PC-3 (cell line): ENCODE measurements at regions not wholly inside any gene's neighbourhood (a gene's known extent, or its start where the extent isn't known, plus 50 kb on each side); places are given as distances from the start of the nearest gene placed in this dataset.
A peak's percentile ranks its signal among the peaks of the same experiment; 100 is the strongest.

Source experiments
- ATAC-seq: fragments of 200-7000 bp; cut with Tn5 transposase; 2 replicates; pipeline ENCODE4 v1.9.1; 2020; ENCODE audit warnings: mild to moderate bottlenecking, moderate library complexity
- BruUV-seq: library from RNA; stranded (reverse); fragments of 400-500 nt; replicated peaks from 2 replicates; lab custom pipeline; 2021; lab: Mats Ljungman, UMichigan
- CTCF ChIA-PET: fragments of 300-600 bp; sonication (Branson Sonifier 250); formaldehyde crosslinking; loops from one replicate; lab custom pipeline; 2022; ENCODE audit warnings: antibody characterized with exemption; lab: Charles Lee
- POLR2A ChIA-PET: fragments of 300-600 bp; sonication (Branson Sonifier 250); formaldehyde crosslinking; loops from one replicate; lab custom pipeline; 2022; ENCODE audit warnings: antibody characterized with exemption; ENCODE audit not compliant: unreplicated experiment; lab: Charles Lee
- DNase-seq: peaks from one replicate; pipeline ENCODE4 v3.0.0-alpha.2; 2015
- H2AFZ ChIP-seq: fragments of 300-600 bp; sonication (generic); 2 replicates; pipeline ENCODE4 v1.6.0; 2016; ENCODE audit warnings: antibody characterized with exemption, low read length
- H3F3A ChIP-seq: fragments of 300-600 bp; sonication (generic); one replicate; pipeline ENCODE4 v1.6.0; 2017; ENCODE audit warnings: antibody characterized with exemption, low read length, control low read depth, mild to moderate bottlenecking; ENCODE audit not compliant: unreplicated experiment
- H3K27ac ChIP-seq: fragments of 300-600 bp; sonication (generic); 2 replicates; pipeline ENCODE4 v1.5.1; 2016; ENCODE audit warnings: mild to moderate bottlenecking, low read length
- H3K27me3 ChIP-seq: fragments of 300-600 bp; sonication (generic); 2 replicates; pipeline ENCODE4 v1.6.1; 2016; ENCODE audit warnings: low read length, mixed read lengths
- H3K36me3 ChIP-seq: fragments of 300-600 bp; sonication (generic); 2 replicates; pipeline ENCODE4 v1.6.1; 2016; ENCODE audit warnings: low read depth, mixed run types, low read length, mixed read lengths
- H3K4me1 ChIP-seq: fragments of 300-600 bp; sonication (generic); 2 replicates; pipeline ENCODE4 v1.5.1; 2016; ENCODE audit warnings: low read length; ENCODE audit not compliant: insufficient read depth
- H3K4me2 ChIP-seq: fragments of 300-600 bp; sonication (generic); 2 replicates; pipeline ENCODE4 v1.6.0; 2016; ENCODE audit warnings: low read length
- H3K4me3 ChIP-seq: fragments of 300-600 bp; sonication (generic); 2 replicates; pipeline ENCODE4 v1.5.1; 2016; ENCODE audit warnings: mild to moderate bottlenecking, low read length, mixed read lengths
- H3K79me2 ChIP-seq: fragments of 300-600 bp; sonication (generic); 2 replicates; pipeline ENCODE4 v1.6.1; 2017; ENCODE audit warnings: low read length, mixed read lengths
- H3K9ac ChIP-seq: fragments of 300-600 bp; sonication (generic); 2 replicates; pipeline ENCODE4 v1.6.0; 2016; ENCODE audit warnings: mild to moderate bottlenecking, low read length
- H3K9me2 ChIP-seq: fragments of 300-600 bp; sonication (generic); replicated peaks from 2 replicates; pipeline ENCODE4 v1.6.1; 2016; ENCODE audit warnings: mixed run types, low read length, mixed read lengths
- H3K9me3 ChIP-seq: fragments of 300-600 bp; sonication (generic); 2 replicates; pipeline ENCODE4 v1.6.1; 2016; ENCODE audit warnings: low read length, mixed read lengths
- H4K20me1 ChIP-seq: fragments of 300-600 bp; sonication (generic); 2 replicates; pipeline ENCODE4 v1.6.1; 2016; ENCODE audit warnings: low read length, mixed read lengths
- EZH2 ChIP-seq: fragments of 300-600 bp; sonication (generic); IDR thresholded peaks from one replicate; pipeline ENCODE4 v1.6.1; 2017; ENCODE audit warnings: antibody characterized with exemption, mild to moderate bottlenecking, low read length; ENCODE audit not compliant: unreplicated experiment
- EZH2phosphoT487 ChIP-seq: fragments of 300-600 bp; sonication (generic); IDR thresholded peaks from 2 replicates; pipeline ENCODE4 v1.6.1; 2018; ENCODE audit warnings: mild to moderate bottlenecking, antibody characterized with exemption, low read length, borderline replicate concordance
- intact Hi-C: fragments of 100-400 bp; cut with micrococcal nuclease; formaldehyde crosslinking; loops from 2 replicates; pipeline ENCODE4 v1.9.0; 2023
- TF ChIP-seq, protein P1 (sequence below): fragments of 300-600 bp; sonication (generic); conservative IDR thresholded peaks from 2 replicates; pipeline ENCODE4 v1.5.1; 2017; ENCODE audit warnings: antibody characterized with exemption, low read depth, mild to moderate bottlenecking, low read length

DNA sequence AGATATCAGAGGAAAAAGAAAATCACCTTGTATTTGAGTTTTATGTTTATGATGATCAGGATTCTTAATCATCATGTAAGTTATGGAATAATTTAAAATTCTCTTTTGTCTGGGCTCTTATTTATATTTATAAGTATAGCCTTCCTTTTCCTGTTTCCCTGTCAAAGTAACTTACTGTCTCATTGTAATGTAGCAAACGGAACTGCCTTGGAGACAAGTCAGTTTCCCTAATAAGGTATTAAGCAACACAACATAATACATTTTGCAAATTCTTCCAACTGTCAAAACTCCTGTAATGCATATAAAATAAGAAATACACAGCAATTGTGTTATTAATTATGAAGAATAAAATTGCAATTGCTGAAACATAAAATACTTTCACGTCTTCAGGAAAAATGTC is 463.2 kb downstream of the MAT2B start:
- Histone ChIP-seq H3K9ac (no peak overlapping the region), H3K4me2 (no peak overlapping the region), H3K4me1 (no peaks in the 10 kb centered on the region), H3K27ac (no peak overlapping the region), H3K79me2 (no peaks in the 10 kb centered on the region), H3K9me3 (no peaks in the 10 kb centered on the region), H2AFZ (no peak overlapping the region), H3K9me2 (no peaks in the 10 kb centered on the region), H3K36me3 (no peaks in the 10 kb centered on the region), H3K4me3 (no peak overlapping the region), H4K20me1 (no peaks in the 10 kb centered on the region), H3K27me3 (no peaks in the 10 kb centered on the region), H3F3A (no peaks in the 10 kb centered on the region)
- POLR2A ChIA-PET = no interaction called here
- DNase-seq (no peak), ATAC-seq (no peak)
- BruUV-seq = no TSS peak
- TF ChIP-seq, protein P1, sequence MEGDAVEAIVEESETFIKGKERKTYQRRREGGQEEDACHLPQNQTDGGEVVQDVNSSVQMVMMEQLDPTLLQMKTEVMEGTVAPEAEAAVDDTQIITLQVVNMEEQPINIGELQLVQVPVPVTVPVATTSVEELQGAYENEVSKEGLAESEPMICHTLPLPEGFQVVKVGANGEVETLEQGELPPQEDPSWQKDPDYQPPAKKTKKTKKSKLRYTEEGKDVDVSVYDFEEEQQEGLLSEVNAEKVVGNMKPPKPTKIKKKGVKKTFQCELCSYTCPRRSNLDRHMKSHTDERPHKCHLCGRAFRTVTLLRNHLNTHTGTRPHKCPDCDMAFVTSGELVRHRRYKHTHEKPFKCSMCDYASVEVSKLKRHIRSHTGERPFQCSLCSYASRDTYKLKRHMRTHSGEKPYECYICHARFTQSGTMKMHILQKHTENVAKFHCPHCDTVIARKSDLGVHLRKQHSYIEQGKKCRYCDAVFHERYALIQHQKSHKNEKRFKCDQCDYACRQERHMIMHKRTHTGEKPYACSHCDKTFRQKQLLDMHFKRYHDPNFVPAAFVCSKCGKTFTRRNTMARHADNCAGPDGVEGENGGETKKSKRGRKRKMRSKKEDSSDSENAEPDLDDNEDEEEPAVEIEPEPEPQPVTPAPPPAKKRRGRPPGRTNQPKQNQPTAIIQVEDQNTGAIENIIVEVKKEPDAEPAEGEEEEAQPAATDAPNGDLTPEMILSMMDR = no peak
- no peak for TF ChIP-seq EZH2phosphoT487
- TF ChIP-seq EZH2 = no peak
- intact Hi-C loops = no loop called here
- CTCF ChIA-PET = no interaction called here

DNA sequence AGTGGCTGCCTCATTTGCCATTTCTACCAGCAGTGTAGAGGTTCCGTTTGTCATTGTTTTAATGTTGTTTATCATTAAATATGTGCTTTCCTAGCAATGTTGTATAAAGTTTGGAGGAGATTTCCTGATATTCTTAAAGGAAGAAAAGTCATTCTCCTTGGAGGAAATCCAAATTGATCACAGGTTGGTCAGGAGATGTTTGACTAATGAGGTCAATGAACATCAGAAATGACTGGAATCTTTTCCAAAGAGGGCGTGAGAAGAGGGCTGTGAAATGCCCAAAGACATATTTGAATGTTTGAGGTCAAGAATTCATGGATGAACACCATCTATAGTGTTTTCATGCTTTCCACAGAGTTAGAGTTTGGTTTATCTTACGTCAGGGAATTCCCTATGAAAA is 471.3 kb downstream of the MAT2B start:
- H3K27ac ChIP-seq = no peak overlapping the region
- no peaks in the 10 kb centered on the region for H3F3A ChIP-seq
- no peak overlapping the region for H2AFZ ChIP-seq
- no peak for ATAC-seq
- BruUV-seq = no TSS peak
- H3K4me2 ChIP-seq = no peak overlapping the region
- H3K9me2 ChIP-seq = no peaks in the 10 kb centered on the region
- H3K9me3 ChIP-seq = 0 out of 2 replicates have a peak, but pooled peaks cover 3% of the 10 kb centered on the region
- no peaks in the 10 kb centered on the region for H3K4me1 ChIP-seq
- DNase-seq = no peak
- H3K36me3 ChIP-seq = no peaks in the 10 kb centered on the region
- ChIA-PET CTCF (no interaction called here), POLR2A (no interaction called here)
- H4K20me1 ChIP-seq = no peaks in the 10 kb centered on the region
- no peaks in the 10 kb centered on the region for H3K27me3 ChIP-seq
- H3K4me3 ChIP-seq = no peak overlapping the region
- intact Hi-C loops = no loop called here
- no peak for TF ChIP-seq EZH2phosphoT487
- TF ChIP-seq EZH2 = no peak
- TF ChIP-seq, protein P1 = no peak
- H3K79me2 ChIP-seq = no peaks in the 10 kb centered on the region
- H3K9ac ChIP-seq = no peak overlapping the region

- no TSS peak for BruUV-seq
- TF ChIP-seq EZH2phosphoT487 (no peak), EZH2 (no peak)
- ATAC-seq (0 out of 2 replicates have a peak, but pooled peaks have one; percentile 45), DNase-seq (no peak)
- POLR2A ChIA-PET = no interaction called here
- no peaks in the 10 kb centered on the region for H3K27me3 ChIP-seq
- no peaks in the 10 kb centered on the region for H3K36me3 ChIP-seq
- H3K4me2 ChIP-seq = no peak overlapping the region
- CTCF ChIA-PET = no interaction called here
- no peaks in the 10 kb centered on the region for H3F3A ChIP-seq
- H3K27ac ChIP-seq = no peak overlapping the region
- no peaks in the 10 kb centered on the region for H3K9me2 ChIP-seq
- H3K4me3 ChIP-seq = no peak overlapping the region
- H3K9me3 ChIP-seq = 0 out of 2 replicates have a peak, but pooled peaks cover 3% of the 10 kb centered on the region
- H3K4me1 ChIP-seq = no peaks in the 10 kb centered on the region
- H2AFZ ChIP-seq = no peak overlapping the region
- H4K20me1 ChIP-seq = no peaks in the 10 kb centered on the region
- H3K9ac ChIP-seq = no peak overlapping the region
- intact Hi-C loops = no loop called here
- no peaks in the 10 kb centered on the region for H3K79me2 ChIP-seq
These were observed 473.5 kb downstream of the MAT2B start for GRCh38 chr5:163978897-163979296.
